ENCODE measurements at regions not wholly inside any gene's neighbourhood (a gene's known extent, or its start where the extent isn't known, plus 50 kb on each side); places are given as distances from the start of the nearest gene placed in this dataset.

GRCh38 chr16:85528528-85529387 is 84.4 kb upstream of the GSE1 start:
- 93 to 96% methylated on average over 21 of the region's 21 CpGs for WGBS, 2 experiments (ENCODE audit: low coverage in 1 of 2, low lambda C conversion rate in 2 of 2, missing lambda C conversion rate in 2 of 2)
- no peak for DNase-seq
- Histone ChIP-seq H3K4me1 (ENCODE audit: insufficient read depth) (no peaks in the 10 kb centered on the region), H3K9ac (no peak overlapping the region), H2AFZ (no peak overlapping the region), H3K27me3 (replicated peaks; ENCODE audit: insufficient read depth) (no peaks in the 10 kb centered on the region), H4K20me1 (ENCODE audit: insufficient read depth) (no peaks in the 10 kb centered on the region), H3K27ac (no peak overlapping the region), H3K9me3 (ENCODE audit: low read depth) (no peaks in the 10 kb centered on the region), H3K4me2 (ENCODE audit: unreplicated experiment) (no peak overlapping the region), H3K4me3 (no peak overlapping the region), H3K79me2 (ENCODE audit: insufficient read depth) (no peaks in the 10 kb centered on the region; the same call in 1 of the 2 replicates), H3F3A (ENCODE audit: insufficient read depth) (no peaks in the 10 kb centered on the region), H3K9me2 (ENCODE audit: insufficient read depth) (no peaks in the 10 kb centered on the region), H3K36me3 (ENCODE audit: low read depth) (no peaks in the 10 kb centered on the region)
- in situ Hi-C loops (cut with MboI) = no loop called here
- TF ChIP-seq EZH2phosphoT487 (IDR thresholded peaks at IDR 0.05; ENCODE audit: insufficient read depth, low read depth) (no peak), EZH2 (IDR thresholded peaks at IDR 0.05; ENCODE audit: insufficient read depth, poor library complexity, severe bottlenecking) (no peak)

- 93 to 94% methylated on average over 20 of the region's 20 CpGs for WGBS, 2 experiments (ENCODE audit: low coverage in 1 of 2, low lambda C conversion rate in 2 of 2, missing lambda C conversion rate in 2 of 2)
- TF ChIP-seq EZH2phosphoT487 (IDR thresholded peaks at IDR 0.05; ENCODE audit: insufficient read depth, low read depth) (no peak), EZH2 (IDR thresholded peaks at IDR 0.05; ENCODE audit: insufficient read depth, poor library complexity, severe bottlenecking) (no peak)
- H3K36me3 ChIP-seq (ENCODE audit: low read depth) = no peaks in the 10 kb centered on the region
- H3K27ac ChIP-seq = no peak overlapping the region
- no peaks in the 10 kb centered on the region; the same call in 1 of the 2 replicates for H3K79me2 ChIP-seq (ENCODE audit: insufficient read depth)
- in situ Hi-C loops (cut with MboI) = no loop called here
- no peaks in the 10 kb centered on the region for H3F3A ChIP-seq (ENCODE audit: insufficient read depth)
- no peak overlapping the region for H2AFZ ChIP-seq
- H3K9ac ChIP-seq = no peak overlapping the region
- H3K4me2 ChIP-seq (ENCODE audit: unreplicated experiment) = no peak overlapping the region
- H3K27me3 ChIP-seq (replicated peaks; ENCODE audit: insufficient read depth) = no peaks in the 10 kb centered on the region
- DNase-seq = no peak
- no peak overlapping the region for H3K4me3 ChIP-seq
- H3K9me2 ChIP-seq (ENCODE audit: insufficient read depth) = no peaks in the 10 kb centered on the region
- no peaks in the 10 kb centered on the region for H3K4me1 ChIP-seq (ENCODE audit: insufficient read depth)
- no peaks in the 10 kb centered on the region for H4K20me1 ChIP-seq (ENCODE audit: insufficient read depth)
- no peaks in the 10 kb centered on the region for H3K9me3 ChIP-seq (ENCODE audit: low read depth)
These were observed 83.4 kb upstream of the GSE1 start for GRCh38 chr16:85529489-85530369.

GRCh38 chr16:85530370-85530739 is 82.8 kb upstream of the GSE1 start:
- Histone ChIP-seq H3K27me3 (replicated peaks; ENCODE audit: insufficient read depth) (no peaks in the 10 kb centered on the region), H4K20me1 (ENCODE audit: insufficient read depth) (no peaks in the 10 kb centered on the region)
- 81 to 83% methylated on average over 10 of the region's 10 CpGs for WGBS, 2 experiments (ENCODE audit: low coverage in 1 of 2, low lambda C conversion rate in 2 of 2, missing lambda C conversion rate in 2 of 2)

DNA sequence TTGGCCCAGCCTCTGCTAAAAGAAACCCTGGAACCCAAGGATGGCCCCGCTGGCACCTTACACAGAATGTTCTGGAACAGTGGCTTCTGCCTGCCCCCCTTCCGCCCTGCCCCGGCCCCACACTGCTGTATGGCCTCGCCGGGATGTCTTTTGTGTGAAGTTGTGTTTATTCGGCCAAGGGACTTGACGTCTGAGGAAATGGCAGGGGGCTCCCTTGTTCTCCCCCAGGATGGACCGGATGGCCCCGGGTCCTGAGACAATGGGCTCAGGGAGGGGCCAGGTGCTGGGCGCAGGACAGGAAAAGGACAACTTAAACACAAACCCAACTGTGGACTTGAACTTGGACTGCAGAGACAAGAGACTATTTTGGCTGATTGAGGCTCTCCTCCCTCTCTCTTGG is 81.6 kb upstream of the GSE1 start:
- Histone ChIP-seq H3K27me3 (replicated peaks; ENCODE audit: insufficient read depth) (no peaks in the 10 kb centered on the region), H3K36me3 (ENCODE audit: low read depth) (no peaks in the 10 kb centered on the region), H3K9ac (no peak overlapping the region), H2AFZ (no peak overlapping the region), H4K20me1 (ENCODE audit: insufficient read depth) (no peaks in the 10 kb centered on the region), H3K4me1 (ENCODE audit: insufficient read depth) (no peaks in the 10 kb centered on the region; the same call in 1 of the 2 replicates), H3K9me3 (ENCODE audit: low read depth) (no peaks in the 10 kb centered on the region), H3F3A (ENCODE audit: insufficient read depth) (no peaks in the 10 kb centered on the region), H3K4me2 (ENCODE audit: unreplicated experiment) (no peak overlapping the region), H3K4me3 (no peak overlapping the region), H3K27ac (no peak overlapping the region), H3K79me2 (ENCODE audit: insufficient read depth) (peaks cover 9% of the 10 kb centered on the region), H3K9me2 (ENCODE audit: insufficient read depth) (no peaks in the 10 kb centered on the region)
- no peak for DNase-seq
- WGBS, 2 experiments (ENCODE audit: low coverage in 1 of 2, low lambda C conversion rate in 2 of 2, missing lambda C conversion rate in 2 of 2) = 97 to 98% methylated on average over 10 of the region's 10 CpGs
- no peak for TF ChIP-seq EZH2 (IDR thresholded peaks at IDR 0.05; ENCODE audit: insufficient read depth, poor library complexity, severe bottlenecking)
- no peak for TF ChIP-seq EZH2phosphoT487 (IDR thresholded peaks at IDR 0.05; ENCODE audit: insufficient read depth, low read depth)
- in situ Hi-C loops (cut with MboI) = no loop called here

More at GRCh38 chr16:85530370-85530739, 82.8 kb upstream of the GSE1 start:
- no peak overlapping the region for H3K27ac ChIP-seq
- no peak overlapping the region for H3K4me2 ChIP-seq (ENCODE audit: unreplicated experiment)
- no peaks in the 10 kb centered on the region for H3K9me2 ChIP-seq (ENCODE audit: insufficient read depth)
- in situ Hi-C loops (cut with MboI) = no loop called here
- no peak for TF ChIP-seq EZH2phosphoT487 (IDR thresholded peaks at IDR 0.05; ENCODE audit: insufficient read depth, low read depth)
- no peak for TF ChIP-seq EZH2 (IDR thresholded peaks at IDR 0.05; ENCODE audit: insufficient read depth, poor library complexity, severe bottlenecking)
- H3K79me2 ChIP-seq (ENCODE audit: insufficient read depth) = peaks cover 2% of the 10 kb centered on the region
- no peak overlapping the region for H3K9ac ChIP-seq
- no peak for DNase-seq
- H3F3A ChIP-seq (ENCODE audit: insufficient read depth) = no peaks in the 10 kb centered on the region
- no peak overlapping the region for H2AFZ ChIP-seq
- no peak overlapping the region for H3K4me3 ChIP-seq
- no peaks in the 10 kb centered on the region for H3K9me3 ChIP-seq (ENCODE audit: low read depth)
- H3K4me1 ChIP-seq (ENCODE audit: insufficient read depth) = no peaks in the 10 kb centered on the region
- H3K36me3 ChIP-seq (ENCODE audit: low read depth) = no peaks in the 10 kb centered on the region
